Keratinocyte (primary cell): ENCODE measurements at regions not wholly inside any gene's neighbourhood (a gene's known extent, or its start where the extent isn't known, plus 50 kb on each side); places are given as distances from the start of the nearest gene placed in this dataset.

ENCODE experiments used
- DNase-seq: peaks from one replicate; pipeline ENCODE4 v3.0.0-alpha.2; 2011; ENCODE audit warnings: low read depth, missing footprints, low spot score
- FAIRE-seq: peaks from 2 replicates; lab custom pipeline; 2011; peaks lifted over from hg19 to GRCh38; lab: Jason Lieb, UNC
- H2AFZ ChIP-seq: 2 replicates; pipeline ENCODE4 v1.6.0; 2012; ENCODE audit warnings: low read length, control low read depth, inconsistent platforms; ENCODE audit not compliant: control insufficient read depth
- H3K27ac ChIP-seq: 2 replicates; pipeline ENCODE4 v1.5.1; 2011; ENCODE audit warnings: low read length; ENCODE audit not compliant: control insufficient read depth, insufficient read depth
- H3K27me3 ChIP-seq: 3 replicates; pipeline ENCODE4 v1.6.0; 2011; ENCODE audit warnings: low read length; ENCODE audit not compliant: control insufficient read depth, insufficient read depth; ENCODE audit errors: extremely low read depth
- H3K36me3 ChIP-seq, 2 experiments: 2 replicates in 1 of 2; 3 replicates in 1 of 2; pipeline ENCODE4 v1.5.1; 2011; ENCODE audit warnings: low read length in 2 of 2, mild to moderate bottlenecking in 1 of 2; ENCODE audit not compliant: control insufficient read depth in 2 of 2, insufficient read depth in 2 of 2; ENCODE audit errors: extremely low read depth in 1 of 2
- H3K4me1 ChIP-seq: 3 replicates; pipeline ENCODE4 v1.5.1; 2011; ENCODE audit warnings: low read length; ENCODE audit not compliant: control insufficient read depth, insufficient read depth; ENCODE audit errors: extremely low read depth
- H3K4me2 ChIP-seq: 3 replicates; pipeline ENCODE4 v1.6.0; 2011; ENCODE audit warnings: low read depth, low read length; ENCODE audit not compliant: control insufficient read depth, insufficient read depth; ENCODE audit errors: extremely low read depth
- H3K4me3 ChIP-seq, 3 experiments: fragments of 200-600 bp in 1 of 3; sonication (generic) in 1 of 3; 2 replicates in 2 of 3; 3 replicates in 1 of 3; pipeline ENCODE4 v1.5.1; 2011 to 2016; ENCODE audit warnings: low read length in 3 of 3, mild to moderate bottlenecking in 3 of 3, control low read depth in 2 of 3, inconsistent platforms in 1 of 3, low read depth in 1 of 3, mixed read lengths in 1 of 3, mixed run types in 1 of 3, moderate library complexity in 1 of 3; ENCODE audit not compliant: control insufficient read depth in 2 of 3, insufficient read depth in 2 of 3; ENCODE audit errors: extremely low read depth in 1 of 3
- H3K79me2 ChIP-seq: 2 replicates; pipeline ENCODE4 v1.6.0; 2012; ENCODE audit warnings: low read length; ENCODE audit not compliant: control insufficient read depth, insufficient read depth
- H3K9ac ChIP-seq: 3 replicates; pipeline ENCODE4 v1.6.0; 2011; ENCODE audit warnings: low read length; ENCODE audit not compliant: control insufficient read depth, insufficient read depth; ENCODE audit errors: extremely low read depth
- H3K9me1 ChIP-seq: 3 replicates; pipeline ENCODE4 v1.6.0; 2011; ENCODE audit warnings: low read length; ENCODE audit not compliant: control insufficient read depth, insufficient read depth; ENCODE audit errors: extremely low read depth
- H3K9me3 ChIP-seq: 2 replicates; pipeline ENCODE4 v1.5.1; 2012; ENCODE audit warnings: low read depth, low read length; ENCODE audit not compliant: control insufficient read depth
- H4K20me1 ChIP-seq: 3 replicates; pipeline ENCODE4 v1.6.0; 2011; ENCODE audit warnings: low read length; ENCODE audit not compliant: control insufficient read depth, insufficient read depth; ENCODE audit errors: extremely low read depth
- EZH2 ChIP-seq: IDR thresholded peaks from one replicate; pipeline ENCODE4 v1.6.1; 2012; ENCODE audit warnings: inconsistent platforms, mild to moderate bottlenecking, low read length, moderate library complexity
- dilution Hi-C: fragments of 300-500 bp; cut with MboI; formaldehyde crosslinking; loops from one replicate; pipeline ENCODE4 v1.7.0; 2020; ENCODE audit warnings: low sequenced_read_pairs; ENCODE audit not compliant: extremely low pct_ligation_motif_present
- TF ChIP-seq, protein P1 (sequence below), 3 experiments: IDR thresholded peaks in 1 of 3; conservative IDR thresholded peaks in 1 of 3; optimal IDR thresholded peaks in 1 of 3; 2 replicates in 2 of 3; 3 replicates in 1 of 3; pipeline versions ENCODE3 to v1.5.1; 2011; ENCODE audit warnings: low read length in 3 of 3, mild to moderate bottlenecking in 3 of 3, moderate library complexity in 2 of 3, control low read depth in 1 of 3, inconsistent platforms in 1 of 3; ENCODE audit not compliant: insufficient read depth in 2 of 3; ENCODE audit errors: extremely low read depth in 1 of 3

DNA sequence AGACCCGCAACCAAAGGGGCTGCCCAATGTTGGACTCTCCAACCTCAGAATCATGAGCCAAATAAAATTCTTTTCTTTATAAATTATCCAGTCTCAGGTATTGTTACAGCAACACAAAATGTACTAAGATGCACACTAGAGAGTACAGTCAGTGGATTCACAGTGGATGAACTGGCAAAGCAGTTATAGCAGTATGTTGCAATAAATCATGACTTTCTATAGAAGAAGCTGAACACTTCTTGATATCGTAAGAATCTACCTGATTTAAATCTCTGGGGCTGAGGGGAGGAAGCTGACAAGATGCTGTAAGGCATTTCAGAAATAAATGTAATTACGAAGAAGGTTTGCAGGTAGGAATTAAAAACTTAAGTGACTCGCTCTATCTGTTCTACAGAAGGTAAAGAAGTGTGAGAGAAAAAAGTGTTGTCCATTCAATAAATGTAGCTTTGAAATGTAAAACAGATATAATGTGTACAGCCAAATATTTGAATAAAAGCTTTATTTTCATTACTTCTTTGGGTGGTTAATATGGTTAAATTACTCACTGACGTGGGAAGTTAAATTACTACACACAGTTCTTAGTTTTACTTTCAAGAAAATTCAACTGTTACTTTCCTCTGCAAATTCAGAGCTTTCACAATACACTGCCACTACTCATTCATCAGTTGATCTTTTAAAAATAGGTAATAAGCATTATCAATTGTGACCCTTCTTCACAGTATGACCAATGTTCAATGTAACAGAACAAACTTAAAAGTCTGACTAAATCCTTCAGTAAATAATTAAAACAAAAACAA, 439.1 kb downstream of the SHQ1 start:
- Histone ChIP-seq H3K9ac (no peak overlapping the region), H3K79me2 (peaks cover 85% of the 10 kb centered on the region), H3K9me3 (no peaks in the 10 kb centered on the region), H4K20me1 (peaks cover 16% of the 10 kb centered on the region), H3K27ac (no peak overlapping the region), H3K27me3 (no peaks in the 10 kb centered on the region), H3K9me1 (peaks cover 5% of the 10 kb centered on the region), H2AFZ (no peak overlapping the region), H3K4me3 (no peak overlapping the region), H3K4me1 (peaks cover 17% of the 10 kb centered on the region), H3K36me3 (no peaks in the 10 kb centered on the region), H3K4me2 (no peak overlapping the region)
- DNase-seq = no peak
- no peak for FAIRE-seq
- TF ChIP-seq, protein P1, sequence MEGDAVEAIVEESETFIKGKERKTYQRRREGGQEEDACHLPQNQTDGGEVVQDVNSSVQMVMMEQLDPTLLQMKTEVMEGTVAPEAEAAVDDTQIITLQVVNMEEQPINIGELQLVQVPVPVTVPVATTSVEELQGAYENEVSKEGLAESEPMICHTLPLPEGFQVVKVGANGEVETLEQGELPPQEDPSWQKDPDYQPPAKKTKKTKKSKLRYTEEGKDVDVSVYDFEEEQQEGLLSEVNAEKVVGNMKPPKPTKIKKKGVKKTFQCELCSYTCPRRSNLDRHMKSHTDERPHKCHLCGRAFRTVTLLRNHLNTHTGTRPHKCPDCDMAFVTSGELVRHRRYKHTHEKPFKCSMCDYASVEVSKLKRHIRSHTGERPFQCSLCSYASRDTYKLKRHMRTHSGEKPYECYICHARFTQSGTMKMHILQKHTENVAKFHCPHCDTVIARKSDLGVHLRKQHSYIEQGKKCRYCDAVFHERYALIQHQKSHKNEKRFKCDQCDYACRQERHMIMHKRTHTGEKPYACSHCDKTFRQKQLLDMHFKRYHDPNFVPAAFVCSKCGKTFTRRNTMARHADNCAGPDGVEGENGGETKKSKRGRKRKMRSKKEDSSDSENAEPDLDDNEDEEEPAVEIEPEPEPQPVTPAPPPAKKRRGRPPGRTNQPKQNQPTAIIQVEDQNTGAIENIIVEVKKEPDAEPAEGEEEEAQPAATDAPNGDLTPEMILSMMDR (optimal IDR thresholded peaks at IDR 0.05 in 1 of 3, IDR thresholded peaks at IDR 0.05 in 1 of 3, conservative IDR thresholded peaks at IDR 0.05 in 1 of 3; ENCODE audit: extremely low read depth in 1 of 3, insufficient read depth in 2 of 3, low read length in 3 of 3) = no peak
- TF ChIP-seq EZH2 = no peak
- dilution Hi-C loops = no loop called here

DNA sequence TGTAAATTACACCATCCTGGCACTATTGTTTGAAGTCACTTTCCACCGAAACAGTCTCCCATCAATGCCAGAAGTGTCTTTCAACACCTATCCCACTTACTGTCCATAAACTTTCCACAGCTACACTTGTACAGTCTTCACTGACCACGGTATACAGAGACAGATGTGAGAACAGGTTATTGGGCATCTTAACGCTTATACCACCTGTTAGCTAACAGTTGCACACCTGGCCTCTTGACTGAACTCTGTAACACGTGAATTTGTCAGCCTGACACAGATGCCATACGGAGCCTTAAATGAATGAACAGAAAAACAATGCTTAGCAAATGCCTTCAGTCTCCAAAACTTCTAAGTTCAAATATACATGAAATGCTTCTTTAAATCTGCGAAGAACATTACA, 440.5 kb downstream of the SHQ1 start:
- Histone ChIP-seq H3K79me2 (peaks cover 85% of the 10 kb centered on the region), H3K4me1 (peaks cover 8% of the 10 kb centered on the region), H3K4me2 (no peak overlapping the region), H3K36me3 (no peaks in the 10 kb centered on the region), H4K20me1 (peaks cover 13% of the 10 kb centered on the region), H3K27ac (no peak overlapping the region), H3K4me3 (no peak overlapping the region), H3K9me3 (no peaks in the 10 kb centered on the region), H2AFZ (no peak overlapping the region), H3K27me3 (no peaks in the 10 kb centered on the region), H3K9ac (no peak overlapping the region), H3K9me1 (peaks cover 5% of the 10 kb centered on the region)
- dilution Hi-C loops = no loop called here
- no peak for FAIRE-seq
- DNase-seq = no peak
- TF ChIP-seq, protein P1 (optimal IDR thresholded peaks at IDR 0.05 in 1 of 3, IDR thresholded peaks at IDR 0.05 in 1 of 3, conservative IDR thresholded peaks at IDR 0.05 in 1 of 3; ENCODE audit: extremely low read depth in 1 of 3, insufficient read depth in 2 of 3, low read length in 3 of 3) = no peak
- no peak for TF ChIP-seq EZH2
